ENCODE measurements at regions not wholly inside any gene's neighbourhood (a gene's known extent, or its start where the extent isn't known, plus 50 kb on each side); places are given as distances from the start of the nearest gene placed in this dataset.

DNA sequence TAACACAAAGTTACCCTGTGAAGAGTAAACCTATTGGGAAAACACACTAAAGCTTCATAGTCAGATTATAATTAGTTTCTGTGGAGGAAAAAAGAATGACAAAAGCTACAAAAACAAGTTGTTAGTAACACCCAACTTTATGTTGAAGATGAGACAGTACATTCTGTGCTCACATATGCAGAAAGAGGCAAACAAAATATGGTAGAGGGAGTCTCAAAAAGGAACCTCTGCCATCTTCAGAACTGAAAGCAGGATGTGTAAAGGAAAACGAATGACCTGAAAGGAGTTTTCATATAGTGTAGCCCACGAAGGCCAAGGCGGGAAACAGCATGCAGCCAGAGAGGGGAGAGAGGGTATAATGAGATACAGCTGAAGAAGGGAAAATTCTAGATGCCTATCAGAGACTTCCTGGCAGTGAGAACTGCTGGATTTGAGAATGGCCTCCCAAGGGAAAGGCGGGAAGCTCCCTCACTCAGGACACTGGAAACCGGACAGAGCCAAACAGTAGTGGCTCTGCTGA, 84.1 kb upstream of the HEY2 start:
- ChIA-PET CTCF (no interaction called here), POLR2A (no interaction called here)
- Histone ChIP-seq H2AFZ (ENCODE audit: low read depth, low read length) (no peak overlapping the region), H3K36me3 (ENCODE audit: control insufficient read depth in 2 of 2, extremely low read depth in 1 of 2, insufficient read depth in 2 of 2, low read length in 2 of 2) (no peaks in the 10 kb centered on the region), H3K9me3 (replicated peaks; ENCODE audit: control insufficient read depth, insufficient read depth, low read length) (no peaks in the 10 kb centered on the region), H3K9me1 (replicated peaks; ENCODE audit: control insufficient read depth, extremely low read depth, insufficient read depth, low read length) (no peaks in the 10 kb centered on the region), H3K27me3 (ENCODE audit: control insufficient read depth in 2 of 2, insufficient read depth in 2 of 2, low read length in 2 of 2) (peaks cover 0 to 8% of the 10 kb centered on the region in 2 experiments), H3K4me1 (ENCODE audit: control insufficient read depth, extremely low read depth, insufficient read depth, low read length) (no peaks in the 10 kb centered on the region), H4K20me1 (replicated peaks; ENCODE audit: control insufficient read depth, extremely low read depth, insufficient read depth, low read length) (no peaks in the 10 kb centered on the region), H3K4me2 (ENCODE audit: insufficient read depth, low read length) (no peak overlapping the region), H3K79me2 (ENCODE audit: control insufficient read depth, insufficient read depth, low read length) (no peaks in the 10 kb centered on the region), H3K4me3 (replicated peaks in 1 of 3; ENCODE audit: insufficient read depth in 1 of 3, low read depth in 1 of 3, low read length in 3 of 3) (no peak overlapping the region), H3K27ac (ENCODE audit: insufficient read depth, low read depth, low read length) (no peak overlapping the region), H3K9ac (replicated peaks; ENCODE audit: extremely low read depth, insufficient read depth, low read length) (no peak overlapping the region)
- TF ChIP-seq FOS (IDR thresholded peaks at IDR 0.05; ENCODE audit: borderline replicate concordance, insufficient read depth, low read length) = no peak
- TF ChIP-seq JUN (IDR thresholded peaks at IDR 0.05; ENCODE audit: borderline replicate concordance, insufficient read depth, insufficient read length, low read depth) = no peak
- TF ChIP-seq POLR2AphosphoS5 (IDR thresholded peaks at IDR 0.05; ENCODE audit: insufficient read depth, low read depth, low read length) = no peak
- TF ChIP-seq POLR2A (IDR thresholded peaks at IDR 0.05; ENCODE audit: low read depth, low read length) = no peak
- dilution Hi-C loops (cut with MboI; ENCODE audit: extremely low pct_ligation_motif_present, low sequenced_read_pairs) (no loop called here), intact Hi-C loops (cut with micrococcal nuclease) (no loop called here)
- DNase-seq (ENCODE audit: low read depth, low spot score) (no peak), FAIRE-seq (no peak)
- no TSS peak for BruUV-seq (replicated peaks)

GRCh38 chr6:125667326-125667725, 82.1 kb upstream of the HEY2 start:
- no peak overlapping the region for H3K9ac ChIP-seq (replicated peaks; ENCODE audit: extremely low read depth, insufficient read depth, low read length)
- peaks cover 0 to 8% of the 10 kb centered on the region in 2 experiments for H3K27me3 ChIP-seq (ENCODE audit: control insufficient read depth in 2 of 2, insufficient read depth in 2 of 2, low read length in 2 of 2)
- DNase-seq (ENCODE audit: low read depth, low spot score) (no peak), FAIRE-seq (no peak)
- no peak overlapping the region for H3K4me3 ChIP-seq (replicated peaks in 1 of 3; ENCODE audit: insufficient read depth in 1 of 3, low read depth in 1 of 3, low read length in 3 of 3)
- no peaks in the 10 kb centered on the region for H3K79me2 ChIP-seq (ENCODE audit: control insufficient read depth, insufficient read depth, low read length)
- ChIA-PET POLR2A (no interaction called here), CTCF (no interaction called here)
- H3K27ac ChIP-seq (ENCODE audit: insufficient read depth, low read depth, low read length) = no peak overlapping the region
- H2AFZ ChIP-seq (ENCODE audit: low read depth, low read length) = no peak overlapping the region
- no peaks in the 10 kb centered on the region for H3K9me1 ChIP-seq (replicated peaks; ENCODE audit: control insufficient read depth, extremely low read depth, insufficient read depth, low read length)
- intact Hi-C loops (cut with micrococcal nuclease) = no loop called here
- no peaks in the 10 kb centered on the region for H4K20me1 ChIP-seq (replicated peaks; ENCODE audit: control insufficient read depth, extremely low read depth, insufficient read depth, low read length)
- no peaks in the 10 kb centered on the region for H3K9me3 ChIP-seq (replicated peaks; ENCODE audit: control insufficient read depth, insufficient read depth, low read length)
- dilution Hi-C loops (cut with MboI; ENCODE audit: extremely low pct_ligation_motif_present, low sequenced_read_pairs) = no loop called here
- no TSS peak for BruUV-seq (replicated peaks)
- no peak overlapping the region for H3K4me2 ChIP-seq (ENCODE audit: insufficient read depth, low read length)
- TF ChIP-seq, protein P1, sequence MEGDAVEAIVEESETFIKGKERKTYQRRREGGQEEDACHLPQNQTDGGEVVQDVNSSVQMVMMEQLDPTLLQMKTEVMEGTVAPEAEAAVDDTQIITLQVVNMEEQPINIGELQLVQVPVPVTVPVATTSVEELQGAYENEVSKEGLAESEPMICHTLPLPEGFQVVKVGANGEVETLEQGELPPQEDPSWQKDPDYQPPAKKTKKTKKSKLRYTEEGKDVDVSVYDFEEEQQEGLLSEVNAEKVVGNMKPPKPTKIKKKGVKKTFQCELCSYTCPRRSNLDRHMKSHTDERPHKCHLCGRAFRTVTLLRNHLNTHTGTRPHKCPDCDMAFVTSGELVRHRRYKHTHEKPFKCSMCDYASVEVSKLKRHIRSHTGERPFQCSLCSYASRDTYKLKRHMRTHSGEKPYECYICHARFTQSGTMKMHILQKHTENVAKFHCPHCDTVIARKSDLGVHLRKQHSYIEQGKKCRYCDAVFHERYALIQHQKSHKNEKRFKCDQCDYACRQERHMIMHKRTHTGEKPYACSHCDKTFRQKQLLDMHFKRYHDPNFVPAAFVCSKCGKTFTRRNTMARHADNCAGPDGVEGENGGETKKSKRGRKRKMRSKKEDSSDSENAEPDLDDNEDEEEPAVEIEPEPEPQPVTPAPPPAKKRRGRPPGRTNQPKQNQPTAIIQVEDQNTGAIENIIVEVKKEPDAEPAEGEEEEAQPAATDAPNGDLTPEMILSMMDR (IDR thresholded peaks at IDR 0.05; ENCODE audit: extremely low read depth in 1 of 2, insufficient read depth in 1 of 2, low read depth in 1 of 2, low read length in 2 of 2) = no peak
- TF ChIP-seq JUN (IDR thresholded peaks at IDR 0.05; ENCODE audit: borderline replicate concordance, insufficient read depth, insufficient read length, low read depth) = no peak
- TF ChIP-seq MAX (IDR thresholded peaks at IDR 0.05; ENCODE audit: insufficient read depth, insufficient read length) = no peak
- TF ChIP-seq MYC (IDR thresholded peaks at IDR 0.05; ENCODE audit: low read depth, low read length) = no peak
- no peaks in the 10 kb centered on the region for H3K36me3 ChIP-seq (ENCODE audit: control insufficient read depth in 2 of 2, extremely low read depth in 1 of 2, insufficient read depth in 2 of 2, low read length in 2 of 2)
- H3K4me1 ChIP-seq (ENCODE audit: control insufficient read depth, extremely low read depth, insufficient read depth, low read length) = no peaks in the 10 kb centered on the region

Data from endothelial cell of umbilical vein (primary cell).